ENCODE measurements at regions not wholly inside any gene's neighbourhood (a gene's known extent, or its start where the extent isn't known, plus 50 kb on each side); places are given as distances from the start of the nearest gene placed in this dataset.

- TF ChIP-seq CTCF (IDR thresholded peaks at IDR 0.05) (no peak), POLR2A (IDR thresholded peaks at IDR 0.05; ENCODE audit: low read depth) (no peak), EP300 (IDR thresholded peaks at IDR 0.05) (no peak), POLR2AphosphoS5 (IDR thresholded peaks at IDR 0.05) (no peak)
Measured at GRCh38 chr1:173280899-173281660, 73.9 kb upstream of the TNFSF4 start.
